SU-DHL-6 (cell line): ENCODE measurements at regions not wholly inside any gene's neighbourhood (a gene's known extent, or its start where the extent isn't known, plus 50 kb on each side); places are given as distances from the start of the nearest gene placed in this dataset.

ENCODE experiments used
- H2AFZ ChIP-seq: fragments of 200-600 bp; sonication (generic); 2 replicates; pipeline ENCODE4 v1.6.1; 2014; ENCODE audit warnings: low read depth, mild to moderate bottlenecking, moderate library complexity, mixed read lengths, antibody characterized with exemption, low read length; ENCODE audit not compliant: severe bottlenecking
- H3F3A ChIP-seq: fragments of 200-600 bp; shearing (Covaris generic); 2 replicates; pipeline ENCODE4 v1.6.0; 2016; ENCODE audit warnings: antibody characterized with exemption, mild to moderate bottlenecking; ENCODE audit not compliant: insufficient read depth
- H3K27ac ChIP-seq: fragments of 200-600 bp; sonication (generic); 2 replicates; pipeline ENCODE4 v1.5.1; 2016; ENCODE audit warnings: low read depth, mild to moderate bottlenecking, low read length, moderate library complexity, mixed read lengths
- H3K27me3 ChIP-seq: fragments of 200-600 bp; sonication (generic), shearing (Covaris generic); 2 replicates; pipeline ENCODE4 v1.6.0; 2014; ENCODE audit warnings: mild to moderate bottlenecking, low read length
- H3K36me3 ChIP-seq: fragments of 200-600 bp; sonication (generic); 2 replicates; pipeline ENCODE4 v1.6.1; 2014; ENCODE audit warnings: mild to moderate bottlenecking, low read length, mixed read lengths
- H3K4me2 ChIP-seq: fragments of 300-600, 200-600 bp; shearing (Covaris generic), sonication (generic); 2 replicates; pipeline ENCODE4 v1.6.0; 2014; ENCODE audit warnings: low read length, low read depth, mild to moderate bottlenecking; ENCODE audit not compliant: poor library complexity, severe bottlenecking
- H3K4me3 ChIP-seq: fragments of 200-600 bp; sonication (generic); 2 replicates; pipeline ENCODE4 v1.5.1; 2014; ENCODE audit warnings: antibody characterized with exemption, low read length, mild to moderate bottlenecking, mixed read lengths; ENCODE audit not compliant: insufficient read depth, poor library complexity, severe bottlenecking
- H3K79me2 ChIP-seq: fragments of 200-600 bp; sonication (generic); 2 replicates; pipeline ENCODE4 v1.6.1; 2014; ENCODE audit warnings: mild to moderate bottlenecking, low read length, moderate library complexity; ENCODE audit not compliant: insufficient read depth
- H3K9ac ChIP-seq: fragments of 200-600 bp; sonication (generic); 2 replicates; pipeline ENCODE4 v1.7.0; 2014; ENCODE audit warnings: mild to moderate bottlenecking, low read length
- H3K9me2 ChIP-seq: fragments of 200-600 bp; sonication (generic); replicated peaks from 2 replicates; pipeline ENCODE4 v1.6.1; 2014; ENCODE audit warnings: low read length; ENCODE audit not compliant: insufficient read depth
- H3K9me3 ChIP-seq: fragments of 200-600 bp; sonication (generic); 2 replicates; pipeline ENCODE4 v1.6.1; 2014; ENCODE audit warnings: low read length, mixed read lengths; ENCODE audit not compliant: insufficient read depth
- H4K20me1 ChIP-seq: fragments of 200-600 bp; sonication (generic); 2 replicates; pipeline ENCODE4 v1.6.1; 2014; ENCODE audit warnings: low read depth, mild to moderate bottlenecking, antibody characterized with exemption, low read length, moderate library complexity, mixed read lengths
- EZH2phosphoT487 ChIP-seq: fragments of 200-600 bp; sonication (generic), shearing (Covaris generic); conservative IDR thresholded peaks from 2 replicates; pipeline ENCODE4 v1.6.1; 2018; ENCODE audit warnings: mild to moderate bottlenecking, antibody characterized with exemption, low read length, moderate library complexity, mixed read lengths
- TF ChIP-seq, protein P1 (sequence below): fragments of 200-600 bp; sonication (generic); IDR thresholded peaks from one replicate; pipeline ENCODE4 v1.5.1; 2017; ENCODE audit warnings: antibody characterized with exemption, mild to moderate bottlenecking, low read length, moderate library complexity; ENCODE audit not compliant: insufficient read depth, poor library complexity, severe bottlenecking

DNA sequence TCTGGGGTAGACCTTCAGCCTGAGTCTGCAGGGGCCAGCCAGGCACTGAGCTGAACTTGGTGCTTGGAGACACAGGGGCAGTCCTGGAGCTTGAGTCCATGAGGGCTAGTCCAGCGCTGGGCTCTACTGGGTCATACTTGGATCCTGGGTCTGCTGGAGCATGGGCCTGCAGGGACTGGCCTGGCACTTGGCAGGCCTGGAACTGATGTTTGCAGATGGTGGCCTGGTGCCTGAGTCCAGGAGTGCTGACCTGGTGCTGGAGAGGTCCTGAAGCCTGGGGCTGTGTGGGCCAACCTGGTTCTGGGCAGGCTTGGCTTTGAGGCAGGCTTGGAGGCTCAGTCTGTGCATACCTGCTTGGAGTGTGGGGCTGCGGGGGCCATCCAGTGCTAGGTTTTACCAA lies 143.4 kb upstream of the DSCAM start:
- no peak for TF ChIP-seq EZH2phosphoT487
- TF ChIP-seq, protein P1, sequence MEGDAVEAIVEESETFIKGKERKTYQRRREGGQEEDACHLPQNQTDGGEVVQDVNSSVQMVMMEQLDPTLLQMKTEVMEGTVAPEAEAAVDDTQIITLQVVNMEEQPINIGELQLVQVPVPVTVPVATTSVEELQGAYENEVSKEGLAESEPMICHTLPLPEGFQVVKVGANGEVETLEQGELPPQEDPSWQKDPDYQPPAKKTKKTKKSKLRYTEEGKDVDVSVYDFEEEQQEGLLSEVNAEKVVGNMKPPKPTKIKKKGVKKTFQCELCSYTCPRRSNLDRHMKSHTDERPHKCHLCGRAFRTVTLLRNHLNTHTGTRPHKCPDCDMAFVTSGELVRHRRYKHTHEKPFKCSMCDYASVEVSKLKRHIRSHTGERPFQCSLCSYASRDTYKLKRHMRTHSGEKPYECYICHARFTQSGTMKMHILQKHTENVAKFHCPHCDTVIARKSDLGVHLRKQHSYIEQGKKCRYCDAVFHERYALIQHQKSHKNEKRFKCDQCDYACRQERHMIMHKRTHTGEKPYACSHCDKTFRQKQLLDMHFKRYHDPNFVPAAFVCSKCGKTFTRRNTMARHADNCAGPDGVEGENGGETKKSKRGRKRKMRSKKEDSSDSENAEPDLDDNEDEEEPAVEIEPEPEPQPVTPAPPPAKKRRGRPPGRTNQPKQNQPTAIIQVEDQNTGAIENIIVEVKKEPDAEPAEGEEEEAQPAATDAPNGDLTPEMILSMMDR, result no peak

DNA sequence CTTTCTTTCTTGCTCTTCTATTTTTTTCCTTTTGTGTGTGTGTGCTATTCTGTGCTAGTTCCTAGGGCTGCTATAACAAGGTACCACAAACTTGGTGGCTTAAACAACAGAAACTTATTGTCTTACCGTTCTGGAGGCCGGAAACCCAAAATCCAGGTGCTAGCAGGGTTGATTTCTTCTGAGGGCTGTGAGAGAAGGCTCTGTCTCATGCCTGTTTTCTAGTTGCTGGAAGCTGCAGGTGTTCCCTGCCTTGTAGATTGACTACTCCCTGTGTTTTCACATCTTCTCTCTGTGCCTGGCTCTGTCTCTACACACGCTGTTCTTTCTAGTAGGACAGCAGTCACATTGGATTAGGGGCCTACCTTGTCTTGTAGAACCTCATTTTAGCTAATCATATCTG lies 150.9 kb upstream of the DSCAM start:
- Histone ChIP-seq H3K79me2 (no peaks in the 10 kb centered on the region), H3K27me3 (no peaks in the 10 kb centered on the region), H3F3A (no peaks in the 10 kb centered on the region), H3K4me2 (no peak overlapping the region), H4K20me1 (no peaks in the 10 kb centered on the region), H3K9ac (no peak overlapping the region), H2AFZ (no peak overlapping the region), H3K9me3 (no peaks in the 10 kb centered on the region; the same call in 1 of the 2 replicates), H3K9me2 (no peaks in the 10 kb centered on the region), H3K4me3 (no peak overlapping the region), H3K27ac (no peak overlapping the region), H3K36me3 (no peaks in the 10 kb centered on the region)
- no peak for TF ChIP-seq EZH2phosphoT487
- TF ChIP-seq, protein P1, result no peak

More for the DNA sequence above, 143.4 kb upstream of the DSCAM start:
- Histone ChIP-seq H2AFZ (no peak overlapping the region), H4K20me1 (no peaks in the 10 kb centered on the region), H3K27ac (no peak overlapping the region), H3K79me2 (no peaks in the 10 kb centered on the region), H3F3A (no peaks in the 10 kb centered on the region), H3K9me2 (no peaks in the 10 kb centered on the region), H3K27me3 (no peaks in the 10 kb centered on the region), H3K9ac (no peak overlapping the region), H3K4me2 (no peak overlapping the region), H3K9me3 (no peaks in the 10 kb centered on the region; the same call in 1 of the 2 replicates), H3K36me3 (no peaks in the 10 kb centered on the region), H3K4me3 (no peak overlapping the region)

DNA sequence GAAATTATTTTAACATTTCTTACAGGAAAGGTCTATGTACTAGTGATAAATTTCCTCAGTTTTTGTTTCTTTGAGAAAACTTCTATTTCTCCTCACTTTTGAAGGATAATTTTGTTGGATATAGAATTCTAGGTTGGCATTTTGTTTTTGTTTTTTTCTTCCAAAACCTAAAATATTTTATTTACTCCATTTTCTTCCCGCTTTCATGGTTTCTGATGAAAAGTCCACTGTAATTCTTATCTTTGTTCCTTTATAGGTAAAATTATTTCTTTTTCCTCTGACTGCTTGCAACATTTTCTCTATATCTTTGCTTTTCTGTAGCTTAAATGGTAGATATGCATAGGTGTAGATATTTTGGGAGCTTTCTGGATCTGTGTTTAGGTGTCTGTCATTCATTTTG lies 153.9 kb upstream of the DSCAM start:
- no peak overlapping the region for H3K27ac ChIP-seq
- no peaks in the 10 kb centered on the region for H3K27me3 ChIP-seq
- no peaks in the 10 kb centered on the region for H3K79me2 ChIP-seq
- no peaks in the 10 kb centered on the region for H3K36me3 ChIP-seq
- TF ChIP-seq, protein P1, result no peak
- no peak for TF ChIP-seq EZH2phosphoT487
- H3F3A ChIP-seq, result no peaks in the 10 kb centered on the region
- no peaks in the 10 kb centered on the region for H3K9me2 ChIP-seq
- H3K4me2 ChIP-seq, result no peak overlapping the region
- H3K4me3 ChIP-seq, result no peak overlapping the region
- no peaks in the 10 kb centered on the region for H3K9me3 ChIP-seq
- H4K20me1 ChIP-seq, result no peaks in the 10 kb centered on the region
- no peak overlapping the region for H3K9ac ChIP-seq
- no peak overlapping the region for H2AFZ ChIP-seq
